Endothelial cell of hepatic sinusoid (primary cell): ENCODE measurements at regions not wholly inside any gene's neighbourhood (a gene's known extent, or its start where the extent isn't known, plus 50 kb on each side); places are given as distances from the start of the nearest gene placed in this dataset.

Experiments used
- in situ Hi-C: cut with HindIII; loops from 2 replicates; pipeline ENCODE4 v1.10.0; 2017; ENCODE audit warnings: low sequenced_read_pairs

GRCh38 chr3:127045435-127046045 lies 62.6 kb downstream of the PLXNA1 start:
- in situ Hi-C loops: loop anchor here (10.0 kb wide), 2 partner anchors 341 to 371 kb away; partner anchors contain the start of gene CHCHD6

GRCh38 chr3:127046690-127047089 lies 63.8 kb downstream of the PLXNA1 start:
- in situ Hi-C loops: loop anchor here (10.0 kb wide), 2 partner anchors 342 to 372 kb away; partner anchors contain the start of gene CHCHD6

- in situ Hi-C loops: loop anchor here (10.0 kb wide), 2 partner anchors 345 to 375 kb away; partner anchors contain the start of gene CHCHD6
Measured at GRCh38 chr3:127049393-127049792, 66.5 kb downstream of the PLXNA1 start.

GRCh38 chr3:127050733-127051132 lies 67.8 kb downstream of the PLXNA1 start:
- in situ Hi-C loops: no loop called here

GRCh38 chr3:127052121-127052561 lies 69.2 kb downstream of the PLXNA1 start:
- in situ Hi-C loops: no loop called here

- in situ Hi-C loops: no loop called here
Measured at GRCh38 chr3:127053026-127053425, 70.1 kb downstream of the PLXNA1 start.

DNA sequence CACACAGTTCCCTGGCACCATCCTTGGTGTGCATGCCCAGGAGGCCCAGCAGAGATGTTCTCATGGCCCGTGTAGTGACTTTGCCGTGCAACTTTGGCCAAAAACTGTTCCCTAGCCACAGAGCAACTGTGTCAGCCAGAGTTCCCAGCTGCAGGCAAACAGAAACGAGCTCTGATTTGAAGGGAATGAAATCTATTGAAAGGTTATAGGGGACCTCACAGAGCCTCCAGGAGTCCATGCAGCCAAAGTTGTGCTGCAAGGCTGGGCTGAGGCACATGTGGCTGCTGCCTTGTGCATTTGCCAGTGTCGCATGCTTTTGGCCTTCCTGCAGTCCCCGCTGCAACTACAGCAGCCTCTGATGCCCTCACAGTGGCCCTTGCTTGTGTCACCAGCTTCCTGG lies 70.5 kb downstream of the PLXNA1 start:
- in situ Hi-C loops: no loop called here

GRCh38 chr3:127053979-127054378 lies 71.1 kb downstream of the PLXNA1 start:
- in situ Hi-C loops: no loop called here

GRCh38 chr3:127056281-127056680 lies 73.4 kb downstream of the PLXNA1 start:
- in situ Hi-C loops: no loop called here

GRCh38 chr3:127056976-127057375 lies 74.1 kb downstream of the PLXNA1 start:
- in situ Hi-C loops: no loop called here

DNA sequence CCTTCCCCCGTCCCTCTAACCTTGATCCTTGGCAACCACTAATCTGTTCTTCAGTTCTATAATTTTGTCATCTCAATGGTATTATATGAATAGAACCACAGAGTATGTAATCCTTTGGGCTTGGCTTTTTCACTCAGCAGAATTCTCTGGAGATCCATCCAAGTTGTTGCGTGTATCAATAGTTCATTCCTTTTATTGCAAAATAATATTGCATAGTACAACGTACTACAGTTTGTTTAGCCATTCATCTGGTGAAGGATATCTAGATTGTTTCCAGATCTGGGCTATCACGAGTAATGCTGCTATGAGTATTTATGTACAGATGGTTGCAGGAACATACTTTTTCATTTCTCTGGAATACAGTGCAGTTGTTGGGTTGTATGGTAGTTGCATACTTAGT lies 76.2 kb downstream of the PLXNA1 start:
- in situ Hi-C loops: no loop called here

GRCh38 chr3:127061641-127062040 lies 78.7 kb downstream of the PLXNA1 start:
- in situ Hi-C loops: no loop called here

GRCh38 chr3:127062926-127063325 lies 80.0 kb downstream of the PLXNA1 start:
- in situ Hi-C loops: no loop called here

DNA sequence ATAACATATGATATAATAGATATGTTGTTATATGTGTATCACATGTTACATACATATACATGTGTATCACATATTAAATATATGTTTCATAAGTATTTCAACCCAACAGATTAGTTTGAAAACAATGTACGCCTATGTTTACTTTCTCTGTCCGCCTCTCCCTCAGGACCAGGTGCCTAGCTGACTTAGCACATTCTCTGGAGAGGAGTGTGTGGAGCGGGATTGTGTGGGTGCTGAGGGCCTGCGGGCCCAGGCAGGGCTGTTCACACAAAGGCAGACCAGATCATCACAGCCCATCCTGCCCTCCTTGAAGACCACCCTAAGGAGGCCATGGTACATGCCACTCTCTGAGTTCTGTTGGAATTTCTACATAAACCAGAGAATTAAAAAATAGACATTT lies 81.0 kb downstream of the PLXNA1 start:
- in situ Hi-C loops: no loop called here

GRCh38 chr3:127064391-127065137 lies 81.6 kb downstream of the PLXNA1 start:
- in situ Hi-C loops: no loop called here

DNA sequence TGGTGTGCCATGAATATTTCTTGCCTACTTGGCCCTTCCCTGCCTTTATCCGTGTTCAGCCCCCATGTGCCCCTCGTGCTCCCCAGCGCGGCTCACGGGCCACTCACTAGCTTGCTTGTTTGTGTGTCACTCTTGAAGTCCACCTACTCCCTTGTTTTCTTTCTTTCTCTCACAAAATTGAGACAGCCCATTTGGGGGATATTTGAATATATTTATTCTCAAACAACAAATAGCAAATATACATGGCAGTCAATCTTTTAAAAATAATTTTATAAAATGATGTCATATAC lies 82.2 kb downstream of the PLXNA1 start:
- in situ Hi-C loops: no loop called here

GRCh38 chr3:127065561-127066290 lies 82.8 kb downstream of the PLXNA1 start:
- in situ Hi-C loops: no loop called here

GRCh38 chr3:127066635-127067034 lies 83.7 kb downstream of the PLXNA1 start:
- in situ Hi-C loops: no loop called here

GRCh38 chr3:127067116-127067910 lies 84.4 kb downstream of the PLXNA1 start:
- in situ Hi-C loops: no loop called here

DNA sequence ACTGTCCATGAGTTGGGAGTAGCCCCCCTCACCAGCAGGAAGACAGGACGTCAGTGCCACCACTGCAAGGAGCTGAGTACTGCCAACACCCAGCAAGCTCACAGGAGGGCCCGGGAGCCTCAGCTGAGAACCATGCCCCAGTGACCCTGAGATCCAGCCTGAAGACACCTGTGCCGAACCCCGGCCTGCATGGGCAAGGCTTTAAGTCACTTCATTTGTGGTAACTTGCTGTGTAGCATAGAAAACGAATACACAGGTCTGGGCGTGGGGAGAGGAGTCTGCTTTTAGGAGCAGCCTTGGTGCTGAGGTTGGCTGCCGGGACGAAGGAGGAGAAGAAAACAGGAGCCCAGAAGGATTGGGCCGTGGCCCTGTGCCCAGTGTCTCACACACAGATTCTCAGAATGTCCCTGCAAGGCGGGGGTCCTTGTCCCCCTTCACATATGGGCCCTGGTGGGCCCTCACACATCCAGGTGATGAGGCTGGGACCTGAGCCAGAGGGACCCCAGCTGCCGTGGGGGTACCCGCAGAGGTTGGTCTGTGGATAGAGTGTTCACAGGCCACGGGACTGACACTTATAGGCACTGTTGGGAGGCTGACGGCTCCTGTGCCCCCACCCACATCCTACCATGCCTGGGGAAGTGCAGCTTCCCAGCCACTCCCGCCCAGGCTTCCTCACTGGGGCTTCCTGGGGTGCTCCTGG lies 85.3 kb downstream of the PLXNA1 start:
- in situ Hi-C loops: no loop called here
